ENCODE measurements at regions not wholly inside any gene's neighbourhood (a gene's known extent, or its start where the extent isn't known, plus 50 kb on each side); places are given as distances from the start of the nearest gene placed in this dataset.
"Not testable (repeated sequence)": the region's sequence is repeated elsewhere in the genome, so short reads cannot be mapped to it uniquely, and the experiment has no call there.

GRCh38 chr21:17679002-17679600, 66.4 kb upstream of the BTG3 start:
- DNase-seq = peak; percentile 48 to 79 (median 66)

- DNase-seq = not testable (repeated sequence)
These were observed 64.2 kb upstream of the BTG3 start for GRCh38 chr21:17676930-17677329.

GRCh38 chr21:17674106-17674505, 61.4 kb upstream of the BTG3 start:
- no peak for DNase-seq

- DNase-seq = no peak
These were observed 60.7 kb upstream of the BTG3 start for GRCh38 chr21:17673261-17674020.

GRCh38 chr21:17671733-17672132, 59.0 kb upstream of the BTG3 start:
- DNase-seq = no peak

GRCh38 chr21:17668479-17669140, 55.9 kb upstream of the BTG3 start:
- no peak for DNase-seq

- DNase-seq = no peak
These were observed 54.6 kb upstream of the BTG3 start for GRCh38 chr21:17667256-17667655.
